GM19467 (cell line): ENCODE measurements at regions not wholly inside any gene's neighbourhood (a gene's known extent, or its start where the extent isn't known, plus 50 kb on each side); places are given as distances from the start of the nearest gene placed in this dataset.
"Not testable (repeated sequence)": the region's sequence is repeated elsewhere in the genome, so short reads cannot be mapped to it uniquely, and the experiment has no call there.

Experiments used
- ATAC-seq: cut with Tn5 transposase; IDR thresholded peaks from one replicate; pipeline ENCODE4 v1.9.1; 2021; ENCODE audit warnings: mild to moderate bottlenecking, moderate library complexity; ENCODE audit not compliant: unreplicated experiment

DNA sequence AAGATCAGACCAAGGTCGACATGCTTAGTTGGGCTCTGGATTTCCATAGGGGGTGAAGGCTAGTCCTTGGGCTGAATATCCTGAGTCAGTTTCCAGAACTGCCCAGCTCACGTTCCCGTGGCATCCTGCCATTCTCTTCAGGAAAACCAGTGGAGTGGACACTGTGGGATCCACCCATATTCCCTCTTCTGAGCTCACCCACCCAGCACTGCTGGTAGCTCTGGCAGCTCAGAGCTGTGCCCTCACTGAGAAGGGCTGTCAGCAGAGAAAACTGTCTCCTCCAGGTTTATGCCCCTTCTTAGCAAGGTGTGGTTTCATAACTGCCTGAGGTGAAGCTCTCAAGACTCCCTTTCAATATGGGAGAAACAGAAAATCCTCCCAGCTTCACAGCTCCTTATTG lies 111.7 kb downstream of the GGTLC2 start:
- ATAC-seq, result no peak

DNA sequence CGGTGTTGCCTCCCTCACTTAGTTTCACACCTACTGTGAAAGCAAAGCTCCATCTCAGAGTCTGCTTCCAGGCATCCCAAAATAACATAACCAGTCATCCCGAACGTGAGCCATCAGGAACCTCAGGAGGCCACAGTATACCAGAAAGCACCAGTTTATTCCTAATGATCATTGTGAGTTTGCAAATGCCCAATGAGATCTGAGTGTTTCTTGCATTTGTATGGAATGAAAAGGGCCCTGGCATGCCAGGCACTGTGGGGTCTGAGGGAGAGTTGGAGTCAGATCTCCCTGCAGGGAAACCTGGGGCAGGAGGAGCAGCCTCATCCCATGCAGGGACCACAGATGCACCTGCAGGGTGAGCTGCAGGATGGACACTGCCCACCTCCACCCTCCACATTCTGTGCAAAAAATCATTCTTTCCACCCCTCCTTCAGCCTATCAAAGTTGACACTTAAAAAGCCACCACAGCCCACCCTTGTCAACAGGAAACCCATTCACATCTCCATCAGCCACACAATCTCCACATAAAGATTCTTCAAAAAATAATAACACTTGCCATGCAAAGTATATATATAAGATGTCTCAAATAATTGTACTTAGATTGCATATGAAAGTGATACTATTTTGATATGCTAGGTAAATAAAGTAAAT lies 112.3 kb downstream of the GGTLC2 start:
- not testable (repeated sequence) for ATAC-seq

DNA sequence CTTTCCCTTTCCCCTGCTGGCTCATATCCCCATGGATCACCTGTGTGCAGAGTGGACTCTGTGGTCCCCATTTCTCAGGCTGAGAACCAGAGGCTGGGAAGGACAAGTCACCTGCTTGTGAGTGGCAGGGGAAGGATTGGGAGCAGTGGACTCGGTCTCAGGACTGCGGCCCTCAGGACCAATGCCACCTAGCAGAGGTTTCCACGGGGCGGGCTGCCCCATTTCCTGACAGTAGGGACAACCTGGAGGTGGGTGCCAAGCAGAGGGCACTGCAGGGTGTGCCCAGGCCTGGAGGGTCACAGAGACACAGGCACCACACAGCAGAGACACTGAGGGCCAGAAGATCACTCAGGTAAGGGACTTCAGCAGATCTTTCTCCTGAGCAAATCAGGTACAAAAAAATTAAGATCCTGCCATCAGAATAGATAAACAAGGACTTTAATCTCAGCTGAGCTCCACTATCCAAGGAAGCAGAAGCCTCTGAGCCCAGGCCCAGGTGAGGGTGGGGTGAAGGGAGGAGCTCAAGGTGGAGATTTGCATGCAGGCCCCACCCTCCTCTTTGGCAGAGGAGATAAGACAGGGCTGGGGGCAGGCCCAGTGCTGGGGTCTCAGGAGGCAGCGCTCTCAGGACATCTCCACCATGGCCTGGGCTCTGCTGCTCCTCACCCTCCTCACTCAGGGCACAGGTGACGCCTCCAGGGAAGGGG lies 113.8 kb downstream of the GGTLC2 start:
- not testable (repeated sequence) for ATAC-seq

DNA sequence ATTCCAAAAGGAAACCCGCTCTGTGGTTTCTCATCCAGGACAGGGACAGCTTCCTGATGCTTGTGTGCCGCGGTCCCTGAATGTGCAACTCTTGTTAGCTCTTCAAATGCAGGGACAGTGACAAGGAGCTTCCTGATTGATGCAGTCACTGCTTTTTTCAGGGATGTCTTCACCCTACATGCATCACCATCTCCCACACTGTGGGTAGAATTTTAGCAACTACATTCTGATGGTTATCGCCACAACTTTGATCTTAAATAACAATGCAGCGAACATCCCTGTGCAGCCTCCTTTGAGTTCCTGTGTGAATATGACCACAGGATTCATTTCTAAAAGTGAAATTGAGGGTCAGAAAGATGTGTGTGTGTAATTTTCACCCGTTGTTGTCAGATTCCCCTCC lies 115.0 kb downstream of the GGTLC2 start:
- no peak for ATAC-seq

DNA sequence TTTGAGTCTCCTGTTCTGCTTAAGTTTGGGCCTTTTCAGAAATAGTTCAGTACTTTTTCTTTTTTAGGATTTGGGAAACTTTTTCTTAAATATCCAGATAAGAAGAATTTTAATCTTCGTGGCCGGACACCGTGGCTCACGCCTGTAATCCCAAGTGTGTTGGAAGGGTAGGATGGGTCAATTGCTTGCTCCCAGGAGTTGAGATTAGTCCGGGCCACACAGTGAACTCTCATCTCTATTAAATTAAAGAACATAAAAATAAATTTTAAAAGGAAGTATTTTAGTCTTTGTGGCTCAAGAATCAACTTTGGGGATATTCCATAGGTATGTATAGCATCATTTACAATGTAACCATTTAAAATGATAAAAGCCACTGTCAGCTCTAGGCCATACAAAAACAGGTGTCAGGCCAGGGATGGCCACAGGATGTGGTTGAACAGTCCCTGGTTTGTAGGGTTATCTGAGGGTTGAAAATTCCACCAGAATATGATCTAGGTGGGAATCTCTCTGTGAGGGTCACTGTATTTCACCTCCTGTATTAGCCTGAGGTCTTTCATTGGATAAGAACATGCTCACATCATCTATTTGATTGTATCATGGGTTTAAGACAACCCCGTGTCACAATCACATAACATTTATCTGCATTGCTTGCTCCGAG lies 115.6 kb downstream of the GGTLC2 start:
- no peak for ATAC-seq

DNA sequence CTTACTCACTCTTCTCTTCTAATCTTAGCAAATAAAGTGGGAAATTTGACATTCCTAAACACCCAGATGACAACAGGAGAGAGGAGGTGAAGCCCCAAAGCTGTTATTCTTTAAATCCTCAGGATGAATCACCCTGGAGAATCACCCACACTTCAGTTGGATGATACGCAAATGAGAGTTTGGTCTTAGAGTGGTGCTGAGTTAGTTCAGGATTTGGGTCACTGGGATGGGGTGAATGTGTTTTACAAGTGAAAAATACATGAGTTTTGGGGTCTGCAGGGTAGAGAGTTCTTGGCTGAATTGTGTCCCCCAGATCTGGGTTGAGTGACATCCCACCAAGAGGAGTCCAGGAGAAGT lies 117.2 kb downstream of the GGTLC2 start:
- no peak for ATAC-seq

DNA sequence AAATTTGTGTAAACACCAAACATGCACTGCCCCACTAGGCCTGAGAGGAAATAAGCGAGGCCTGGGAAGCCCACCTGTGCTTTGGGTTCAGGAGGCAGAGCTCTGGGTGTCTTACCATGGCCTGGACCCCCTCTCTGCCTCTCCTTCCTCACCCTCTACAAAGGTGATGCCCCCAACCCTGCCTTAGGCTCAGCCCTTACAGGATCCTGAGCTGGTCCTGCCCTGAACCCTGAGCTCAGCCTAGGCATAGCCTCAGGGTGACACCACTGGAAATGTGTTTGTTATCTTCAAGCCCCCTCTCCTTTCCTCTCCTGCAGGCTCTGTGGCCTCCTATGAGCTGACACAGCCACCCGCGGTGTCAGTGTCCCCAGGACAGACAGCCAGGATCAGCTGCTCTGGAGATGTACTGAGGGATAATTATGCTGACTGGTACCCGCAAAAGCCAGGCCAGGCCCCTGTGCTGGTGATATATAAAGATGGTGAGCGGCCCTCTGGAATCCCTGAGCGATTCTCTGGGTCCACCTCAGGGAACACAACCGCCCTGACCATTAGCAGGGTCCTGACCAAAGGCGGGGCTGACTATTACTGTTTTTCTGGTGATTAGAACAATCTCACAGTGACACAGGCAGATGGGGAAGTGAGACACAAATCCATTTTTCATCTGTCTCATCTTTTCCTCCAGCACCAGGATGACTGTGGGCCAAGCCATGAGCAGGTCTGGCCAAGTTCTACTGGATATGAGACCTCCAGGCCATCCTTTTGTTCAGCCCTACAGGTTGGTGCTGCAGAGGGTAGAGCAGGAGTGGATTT lies 117.8 kb downstream of the GGTLC2 start:
- no peak for ATAC-seq

DNA sequence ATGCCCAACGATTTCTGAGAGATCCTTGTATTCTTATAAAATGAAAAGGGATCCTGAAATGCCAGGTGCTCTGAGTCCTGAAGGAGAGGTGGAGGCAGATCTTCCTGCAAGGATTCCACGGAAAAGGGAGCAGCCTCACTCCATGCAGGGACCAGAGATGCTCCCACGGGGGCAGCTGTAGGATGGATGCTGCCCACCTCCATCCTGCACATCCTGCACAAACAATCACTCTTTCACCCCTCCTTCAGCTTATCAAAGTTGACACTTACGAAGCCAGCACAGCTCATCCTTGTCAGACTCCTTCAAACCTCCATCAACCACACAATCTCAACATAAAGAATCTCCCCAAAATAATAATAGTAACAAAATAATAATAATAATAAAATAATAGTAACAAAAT lies 119.1 kb downstream of the GGTLC2 start:
- no peak for ATAC-seq

DNA sequence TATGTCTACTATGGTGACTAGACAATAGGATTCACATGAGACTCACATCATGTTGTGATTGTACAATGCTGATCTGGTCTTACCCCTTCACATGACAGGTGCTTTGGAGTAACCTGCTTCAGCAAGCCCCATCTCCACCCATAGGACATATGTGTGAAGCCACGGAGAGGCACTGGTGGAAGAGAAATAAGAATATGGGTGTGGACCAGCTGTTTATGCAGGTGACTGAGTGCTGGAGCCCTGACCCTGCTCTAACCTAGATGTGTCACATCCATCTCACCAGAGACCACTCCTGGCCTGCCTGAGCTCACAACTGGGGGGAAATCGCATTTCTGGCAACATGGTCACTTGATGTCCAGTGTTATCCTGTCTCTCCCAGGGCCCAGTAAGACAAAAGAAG lies 119.7 kb downstream of the GGTLC2 start:
- no peak for ATAC-seq

DNA sequence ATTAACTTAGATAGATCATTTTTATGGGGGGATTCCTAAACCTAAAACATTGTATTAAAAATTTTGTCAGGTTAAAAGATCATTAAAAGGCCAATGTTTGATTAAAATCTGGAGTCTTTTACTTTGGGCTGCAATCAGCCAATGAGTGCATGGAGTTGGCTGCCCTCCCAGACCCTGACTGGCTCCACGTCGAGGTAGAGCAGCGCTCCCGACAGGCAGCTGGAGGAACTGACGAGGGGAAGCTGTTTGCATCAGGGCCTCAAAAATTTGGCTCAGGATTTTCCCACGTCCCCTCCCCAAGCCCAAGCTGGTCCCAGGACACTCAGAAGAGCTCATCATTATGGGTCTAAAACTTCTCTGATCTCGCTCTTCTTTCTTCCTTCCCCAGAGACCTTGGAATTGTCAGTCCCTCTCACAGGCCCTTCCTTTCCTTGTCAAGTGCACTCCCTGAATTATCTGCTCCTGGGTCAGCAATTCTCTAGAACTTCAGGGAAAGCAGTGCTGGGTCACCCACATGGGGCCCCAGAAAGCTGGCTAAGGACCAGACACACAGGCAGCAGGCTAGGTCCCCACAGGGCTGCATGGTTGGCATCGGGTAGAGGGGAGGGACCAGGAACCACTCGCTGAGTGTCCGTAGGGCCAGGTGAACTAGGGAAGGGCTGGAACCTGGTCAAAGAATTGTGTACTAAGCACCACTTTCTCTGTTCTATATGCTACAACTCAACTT lies 119.6 kb upstream of the IGLL5 start:
- no peak for ATAC-seq

DNA sequence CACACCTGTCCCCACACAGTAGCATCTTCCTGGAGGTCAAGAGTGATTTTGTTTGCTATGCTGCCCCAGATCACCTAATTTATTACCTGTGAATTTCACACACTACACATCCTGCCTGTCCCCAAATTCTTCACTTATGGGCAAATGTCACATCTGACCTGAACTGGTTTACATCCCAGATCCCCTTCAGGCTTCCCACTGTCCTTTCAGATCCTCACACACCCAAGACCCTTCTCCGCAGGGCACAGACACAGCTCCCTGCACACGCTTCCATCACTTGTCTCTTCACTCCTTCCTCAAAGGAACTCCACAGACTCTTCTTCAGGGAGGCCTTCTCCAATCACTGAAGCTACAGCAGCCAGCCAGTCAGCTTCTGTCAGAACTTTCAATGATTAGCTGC lies 118.7 kb upstream of the IGLL5 start:
- ATAC-seq, result no peak

DNA sequence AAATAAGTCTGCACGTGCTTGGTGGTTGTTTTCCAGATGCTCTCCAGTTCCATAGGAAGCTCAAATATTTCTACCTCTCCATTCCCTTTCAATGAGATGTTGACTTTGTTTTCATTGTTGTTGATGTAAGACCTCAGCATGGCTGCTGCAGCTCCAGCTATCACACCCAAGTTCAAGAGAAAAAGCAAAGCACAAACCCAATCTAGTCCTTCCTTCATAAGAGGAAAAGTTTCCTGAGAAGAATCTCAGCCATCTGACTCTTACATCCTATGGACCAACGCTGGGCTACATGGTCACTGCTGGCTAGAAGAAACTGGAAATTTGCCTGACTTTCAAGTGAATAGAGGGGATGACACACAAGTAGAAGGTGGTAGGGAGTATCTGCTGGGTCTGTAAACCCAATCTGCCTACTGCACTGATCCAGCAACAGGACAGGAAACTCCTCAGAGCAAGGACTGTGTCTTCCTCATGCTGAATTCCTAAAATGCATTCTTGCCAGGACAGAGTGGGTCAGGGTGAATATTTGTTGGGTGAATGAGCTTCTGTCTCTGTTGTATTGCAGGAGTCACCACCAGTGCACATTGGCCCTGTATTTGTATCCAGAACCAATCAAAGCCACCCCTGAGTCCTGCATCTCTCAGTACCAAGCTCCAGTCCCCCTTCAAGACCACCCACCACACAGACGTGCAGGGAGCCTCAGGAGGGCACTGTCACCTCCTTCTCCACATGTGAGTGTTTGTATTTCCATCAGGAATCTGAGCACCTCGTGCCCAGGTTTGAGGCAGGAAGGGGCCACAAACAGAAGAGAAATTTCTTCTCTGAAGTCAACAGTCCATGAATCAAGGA lies 118.0 kb upstream of the IGLL5 start:
- no peak for ATAC-seq

DNA sequence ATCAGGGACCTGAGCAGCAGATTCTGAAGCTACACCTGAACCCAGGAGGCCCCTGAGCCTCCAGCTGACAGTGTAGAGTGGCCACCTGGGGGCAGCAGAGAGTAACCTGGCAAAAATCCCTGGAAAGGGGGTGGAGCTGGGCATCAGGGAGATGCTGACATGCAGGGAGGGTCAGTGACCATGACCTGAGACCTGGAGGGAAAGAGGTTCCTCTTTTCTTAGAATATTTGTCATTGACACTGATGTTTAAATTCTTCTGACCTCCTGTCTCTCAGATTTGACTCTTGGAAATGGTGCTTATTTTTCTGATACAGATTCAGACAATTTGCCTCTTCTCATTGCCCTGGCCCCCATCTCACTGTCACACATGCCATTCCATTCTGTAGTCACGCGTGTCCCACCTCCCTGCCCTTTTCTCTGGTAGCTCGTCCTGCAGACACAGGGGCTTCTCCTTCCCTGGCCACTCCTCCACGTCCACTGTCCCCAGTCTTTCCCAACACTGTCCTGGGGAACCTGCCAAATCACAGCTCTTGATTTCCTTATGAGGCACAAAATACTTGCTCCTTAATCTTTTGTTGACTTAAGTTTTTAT lies 117.2 kb upstream of the IGLL5 start:
- no peak for ATAC-seq

DNA sequence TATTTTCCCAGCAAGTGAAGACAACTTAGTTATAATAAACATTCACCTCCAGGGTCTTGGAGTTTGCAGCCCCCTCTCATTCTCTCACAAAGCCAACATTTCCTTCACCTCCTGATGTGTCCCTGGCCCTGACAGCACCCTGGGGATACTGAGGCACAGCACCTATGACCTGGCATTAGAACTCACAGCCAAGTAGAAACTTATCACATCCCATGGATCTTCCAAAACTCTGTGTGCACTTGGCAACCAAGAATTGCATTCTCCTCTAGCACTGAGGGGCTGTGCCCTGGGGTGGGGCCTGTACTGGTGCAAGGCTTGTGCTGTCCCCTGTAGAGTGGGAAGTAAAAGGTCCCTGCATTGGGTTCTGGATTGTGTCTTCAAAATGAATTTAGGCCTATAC lies 116.7 kb upstream of the IGLL5 start:
- no peak for ATAC-seq

DNA sequence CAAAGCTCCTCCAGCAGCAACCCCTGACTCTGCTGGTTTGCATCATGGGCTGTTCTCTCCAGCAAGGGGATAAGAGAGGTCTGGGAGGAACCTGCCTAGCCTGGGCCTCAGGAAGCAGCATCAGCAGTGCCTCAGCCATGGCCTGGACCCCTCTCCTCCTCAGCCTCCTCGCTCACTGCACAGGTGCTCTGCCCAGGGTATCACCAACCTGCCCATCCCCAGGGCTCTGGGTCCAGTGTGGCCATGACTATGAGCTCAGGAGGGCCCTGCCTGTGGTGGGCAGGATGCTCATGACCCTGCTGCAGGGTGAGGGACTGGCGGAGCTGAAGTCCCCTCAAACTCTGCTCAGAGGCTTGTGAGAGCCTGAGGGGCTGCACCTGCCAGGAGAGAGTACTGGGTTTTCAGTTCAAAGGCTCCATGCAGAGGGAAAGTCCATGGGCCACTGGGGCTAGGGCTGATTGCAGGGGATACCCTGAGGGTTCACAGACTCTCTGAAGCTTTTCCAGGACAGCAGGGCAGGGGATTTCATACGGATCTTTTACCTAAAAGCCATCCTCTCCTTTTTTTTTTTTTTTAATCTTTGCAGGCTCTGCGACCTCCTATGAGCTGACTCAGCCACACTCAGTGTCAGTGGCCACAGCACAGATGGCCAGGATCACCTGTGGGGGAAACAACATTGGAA lies 115.8 kb upstream of the IGLL5 start:
- no peak for ATAC-seq

DNA sequence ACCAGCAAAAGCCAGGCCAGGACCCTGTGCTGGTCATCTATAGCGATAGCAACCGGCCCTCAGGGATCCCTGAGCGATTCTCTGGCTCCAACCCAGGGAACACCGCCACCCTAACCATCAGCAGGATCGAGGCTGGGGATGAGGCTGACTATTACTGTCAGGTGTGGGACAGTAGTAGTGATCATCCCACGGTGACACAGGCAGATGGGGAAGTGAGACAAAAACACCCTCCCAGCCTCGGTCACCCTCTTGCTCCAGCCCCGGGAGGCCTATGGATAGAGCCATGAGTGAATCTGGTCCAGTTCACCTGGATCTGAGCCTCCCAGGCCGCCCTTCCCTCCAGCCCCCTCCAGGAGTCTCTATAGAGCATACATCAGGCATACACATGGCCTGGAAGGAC lies 115.2 kb upstream of the IGLL5 start:
- no peak for ATAC-seq

DNA sequence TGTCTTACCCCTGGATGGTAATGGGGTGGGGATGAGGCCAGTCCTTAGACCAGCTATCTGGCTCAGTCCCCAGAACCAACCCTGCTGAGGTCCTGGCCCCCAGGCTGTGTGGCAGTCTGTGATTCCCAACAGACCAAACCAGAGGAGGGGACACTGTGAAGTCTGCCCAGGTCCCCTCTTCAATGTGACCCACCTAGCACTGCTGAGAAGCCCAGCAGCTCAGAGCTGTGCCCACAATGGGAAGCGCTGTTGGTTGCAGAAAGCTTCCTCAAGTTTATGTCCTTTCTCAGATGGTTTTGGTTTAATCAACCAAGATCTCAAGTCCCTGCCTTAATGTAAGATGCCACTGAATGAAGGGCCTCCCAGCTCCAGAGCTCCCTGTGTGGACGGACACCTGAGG lies 114.7 kb upstream of the IGLL5 start:
- ATAC-seq, result no peak

DNA sequence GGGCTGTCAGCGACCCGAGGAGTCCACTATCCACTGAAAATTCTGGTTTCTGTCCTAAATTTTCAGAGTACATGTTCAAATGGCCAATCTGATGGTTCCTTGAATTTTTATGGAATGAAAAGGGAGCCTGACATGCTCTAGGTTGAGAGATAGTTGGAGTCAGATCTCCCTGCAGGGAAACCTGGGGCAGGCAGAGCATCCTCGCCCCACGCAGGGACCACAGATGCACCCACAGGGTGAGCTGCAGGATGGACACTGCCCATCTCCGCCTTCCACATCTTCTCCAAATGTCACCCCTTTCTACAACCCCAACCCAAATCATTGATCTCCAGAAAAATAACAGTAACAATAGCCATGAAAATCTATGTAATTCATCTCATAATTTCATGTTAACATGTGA lies 114.2 kb upstream of the IGLL5 start:
- no peak for ATAC-seq

DNA sequence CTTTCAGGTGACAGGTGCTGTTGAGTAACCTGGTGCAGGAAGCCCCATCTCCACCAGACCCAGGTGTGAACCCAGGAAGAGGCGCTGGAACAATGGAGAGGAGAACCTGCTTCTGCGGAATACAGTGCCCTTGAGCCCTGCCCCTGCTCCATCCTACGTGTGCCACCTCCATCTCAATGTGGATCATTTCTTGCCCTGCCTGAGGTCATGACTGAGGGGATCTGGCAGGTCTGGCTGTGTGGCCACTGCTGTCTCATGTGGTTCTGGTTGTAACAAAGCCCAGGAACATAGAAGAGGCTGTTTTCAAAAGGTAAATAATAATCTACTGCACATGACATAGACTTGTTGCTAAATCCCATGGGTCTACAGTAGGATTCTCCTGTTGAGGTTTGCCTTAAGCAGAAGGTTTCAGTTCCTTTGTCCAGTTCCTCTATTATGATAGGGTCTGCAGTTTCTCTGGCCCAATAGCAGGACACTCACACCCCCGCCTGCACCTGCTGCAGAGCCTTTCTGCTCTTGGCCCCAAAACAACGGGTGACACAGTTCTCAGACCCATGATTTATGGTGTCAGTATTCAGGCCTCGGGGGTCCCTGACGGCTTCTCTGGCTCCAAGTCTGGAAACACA lies 113.5 kb upstream of the IGLL5 start:
- no peak for ATAC-seq
